ENCODE measurements at regions not wholly inside any gene's neighbourhood (a gene's known extent, or its start where the extent isn't known, plus 50 kb on each side); places are given as distances from the start of the nearest gene placed in this dataset.

- TF ChIP-seq, protein P1, sequence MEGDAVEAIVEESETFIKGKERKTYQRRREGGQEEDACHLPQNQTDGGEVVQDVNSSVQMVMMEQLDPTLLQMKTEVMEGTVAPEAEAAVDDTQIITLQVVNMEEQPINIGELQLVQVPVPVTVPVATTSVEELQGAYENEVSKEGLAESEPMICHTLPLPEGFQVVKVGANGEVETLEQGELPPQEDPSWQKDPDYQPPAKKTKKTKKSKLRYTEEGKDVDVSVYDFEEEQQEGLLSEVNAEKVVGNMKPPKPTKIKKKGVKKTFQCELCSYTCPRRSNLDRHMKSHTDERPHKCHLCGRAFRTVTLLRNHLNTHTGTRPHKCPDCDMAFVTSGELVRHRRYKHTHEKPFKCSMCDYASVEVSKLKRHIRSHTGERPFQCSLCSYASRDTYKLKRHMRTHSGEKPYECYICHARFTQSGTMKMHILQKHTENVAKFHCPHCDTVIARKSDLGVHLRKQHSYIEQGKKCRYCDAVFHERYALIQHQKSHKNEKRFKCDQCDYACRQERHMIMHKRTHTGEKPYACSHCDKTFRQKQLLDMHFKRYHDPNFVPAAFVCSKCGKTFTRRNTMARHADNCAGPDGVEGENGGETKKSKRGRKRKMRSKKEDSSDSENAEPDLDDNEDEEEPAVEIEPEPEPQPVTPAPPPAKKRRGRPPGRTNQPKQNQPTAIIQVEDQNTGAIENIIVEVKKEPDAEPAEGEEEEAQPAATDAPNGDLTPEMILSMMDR (IDR thresholded peaks at IDR 0.05) = no peak
- DNase-seq (ENCODE audit: low spot score) = no peak
- Histone ChIP-seq H3K27ac (no peak overlapping the region), H3K4me3 (peak overlapping the region; percentile 68)
These were observed 1183.7 kb upstream of the TMEM132C start for GRCh38 chr12:127083008-127083949.

- no peak for DNase-seq (ENCODE audit: low spot score)
- H3K27ac ChIP-seq = no peak overlapping the region
- H3K4me3 ChIP-seq = no peak overlapping the region
- TF ChIP-seq, protein P1 (IDR thresholded peaks at IDR 0.05) = no peak
These were observed 1165.9 kb upstream of the TMEM132C start for GRCh38 chr12:127101076-127101475.

GRCh38 chr12:127106041-127106440 is 1160.9 kb upstream of the TMEM132C start:
- TF ChIP-seq, protein P1 (IDR thresholded peaks at IDR 0.05) = no peak
- DNase-seq (ENCODE audit: low spot score) = no peak
- Histone ChIP-seq H3K4me3 (no peak overlapping the region), H3K27ac (no peak overlapping the region)

DNA sequence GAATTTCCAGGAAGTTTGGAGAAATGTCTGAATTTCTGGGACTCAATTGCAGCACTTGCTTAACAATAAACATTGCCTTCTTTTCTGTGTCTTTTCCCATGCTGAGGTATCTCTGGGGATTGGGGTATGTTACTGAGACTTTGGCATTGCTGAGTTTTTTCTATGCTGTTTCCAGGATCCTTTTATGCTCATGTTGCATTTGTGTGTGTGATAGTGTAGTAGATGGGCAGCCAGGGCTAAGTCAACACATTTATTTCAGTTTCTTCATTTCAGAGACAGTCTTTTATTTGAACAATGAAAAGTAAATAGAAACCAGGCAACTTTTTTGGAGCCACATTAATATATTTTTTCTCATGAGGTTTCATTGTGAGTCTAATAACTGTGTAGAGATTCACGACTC is 1160.3 kb upstream of the TMEM132C start:
- TF ChIP-seq, protein P1 (IDR thresholded peaks at IDR 0.05) = no peak
- H3K27ac ChIP-seq = no peak overlapping the region
- H3K4me3 ChIP-seq = no peak overlapping the region
- no peak for DNase-seq (ENCODE audit: low spot score)

DNA sequence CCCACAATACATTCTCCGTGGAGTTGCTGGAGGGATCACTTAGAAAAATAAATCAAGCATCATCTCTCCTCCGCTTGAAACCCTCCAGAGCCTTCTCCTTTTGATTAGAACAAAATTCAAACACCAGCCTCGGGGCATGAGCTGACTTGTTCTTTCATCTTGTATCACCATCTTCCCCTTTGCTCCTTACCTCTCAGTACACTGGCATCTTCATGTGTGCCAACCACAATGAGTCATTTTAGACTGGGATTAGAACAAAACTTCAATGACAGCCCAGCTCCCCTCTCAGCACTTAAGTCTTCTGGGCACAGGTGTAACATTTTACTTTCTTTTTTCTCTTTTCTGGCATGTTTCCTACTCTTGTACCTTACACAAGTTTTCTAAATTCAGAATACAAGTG is 1159.2 kb upstream of the TMEM132C start:
- Histone ChIP-seq H3K4me3 (no peak overlapping the region), H3K27ac (no peak overlapping the region)
- no peak for DNase-seq (ENCODE audit: low spot score)
- TF ChIP-seq, protein P1 (IDR thresholded peaks at IDR 0.05) = no peak

GRCh38 chr12:127108360-127109215 is 1158.4 kb upstream of the TMEM132C start:
- no peak for DNase-seq (ENCODE audit: low spot score)
- Histone ChIP-seq H3K4me3 (no peak overlapping the region), H3K27ac (no peak overlapping the region)
- TF ChIP-seq, protein P1 (IDR thresholded peaks at IDR 0.05) = peak; percentile 27

Measured in coronary artery (tissue), 2 donors.